PC-3 (cell line): ENCODE measurements at regions not wholly inside any gene's neighbourhood (a gene's known extent, or its start where the extent isn't known, plus 50 kb on each side); places are given as distances from the start of the nearest gene placed in this dataset.

Experiments used
- ATAC-seq: fragments of 200-7000 bp; cut with Tn5 transposase; 2 replicates; pipeline ENCODE4 v1.9.1; 2020; ENCODE audit warnings: mild to moderate bottlenecking, moderate library complexity
- BruUV-seq: library from RNA; stranded (reverse); fragments of 400-500 nt; replicated peaks from 2 replicates; lab custom pipeline; 2021; lab: Mats Ljungman, UMichigan
- CTCF ChIA-PET: fragments of 300-600 bp; sonication (Branson Sonifier 250); formaldehyde crosslinking; loops from one replicate; lab custom pipeline; 2022; ENCODE audit warnings: antibody characterized with exemption; lab: Charles Lee
- POLR2A ChIA-PET: fragments of 300-600 bp; sonication (Branson Sonifier 250); formaldehyde crosslinking; loops from one replicate; lab custom pipeline; 2022; ENCODE audit warnings: antibody characterized with exemption; ENCODE audit not compliant: unreplicated experiment; lab: Charles Lee
- DNase-seq: peaks from one replicate; pipeline ENCODE4 v3.0.0-alpha.2; 2015
- H2AFZ ChIP-seq: fragments of 300-600 bp; sonication (generic); 2 replicates; pipeline ENCODE4 v1.6.0; 2016; ENCODE audit warnings: antibody characterized with exemption, low read length
- H3F3A ChIP-seq: fragments of 300-600 bp; sonication (generic); one replicate; pipeline ENCODE4 v1.6.0; 2017; ENCODE audit warnings: antibody characterized with exemption, low read length, control low read depth, mild to moderate bottlenecking; ENCODE audit not compliant: unreplicated experiment
- H3K27ac ChIP-seq: fragments of 300-600 bp; sonication (generic); 2 replicates; pipeline ENCODE4 v1.5.1; 2016; ENCODE audit warnings: mild to moderate bottlenecking, low read length
- H3K27me3 ChIP-seq: fragments of 300-600 bp; sonication (generic); 2 replicates; pipeline ENCODE4 v1.6.1; 2016; ENCODE audit warnings: low read length, mixed read lengths
- H3K36me3 ChIP-seq: fragments of 300-600 bp; sonication (generic); 2 replicates; pipeline ENCODE4 v1.6.1; 2016; ENCODE audit warnings: low read depth, mixed run types, low read length, mixed read lengths
- H3K4me1 ChIP-seq: fragments of 300-600 bp; sonication (generic); 2 replicates; pipeline ENCODE4 v1.5.1; 2016; ENCODE audit warnings: low read length; ENCODE audit not compliant: insufficient read depth
- H3K4me2 ChIP-seq: fragments of 300-600 bp; sonication (generic); 2 replicates; pipeline ENCODE4 v1.6.0; 2016; ENCODE audit warnings: low read length
- H3K4me3 ChIP-seq: fragments of 300-600 bp; sonication (generic); 2 replicates; pipeline ENCODE4 v1.5.1; 2016; ENCODE audit warnings: mild to moderate bottlenecking, low read length, mixed read lengths
- H3K79me2 ChIP-seq: fragments of 300-600 bp; sonication (generic); 2 replicates; pipeline ENCODE4 v1.6.1; 2017; ENCODE audit warnings: low read length, mixed read lengths
- H3K9ac ChIP-seq: fragments of 300-600 bp; sonication (generic); 2 replicates; pipeline ENCODE4 v1.6.0; 2016; ENCODE audit warnings: mild to moderate bottlenecking, low read length
- H3K9me2 ChIP-seq: fragments of 300-600 bp; sonication (generic); replicated peaks from 2 replicates; pipeline ENCODE4 v1.6.1; 2016; ENCODE audit warnings: mixed run types, low read length, mixed read lengths
- H3K9me3 ChIP-seq: fragments of 300-600 bp; sonication (generic); 2 replicates; pipeline ENCODE4 v1.6.1; 2016; ENCODE audit warnings: low read length, mixed read lengths
- H4K20me1 ChIP-seq: fragments of 300-600 bp; sonication (generic); 2 replicates; pipeline ENCODE4 v1.6.1; 2016; ENCODE audit warnings: low read length, mixed read lengths
- CTCF ChIP-seq: fragments of 300-600 bp; sonication (generic); conservative IDR thresholded peaks from 2 replicates; pipeline ENCODE4 v1.5.1; 2017; ENCODE audit warnings: antibody characterized with exemption, low read depth, mild to moderate bottlenecking, low read length
- EZH2 ChIP-seq: fragments of 300-600 bp; sonication (generic); IDR thresholded peaks from one replicate; pipeline ENCODE4 v1.6.1; 2017; ENCODE audit warnings: antibody characterized with exemption, mild to moderate bottlenecking, low read length; ENCODE audit not compliant: unreplicated experiment
- EZH2phosphoT487 ChIP-seq: fragments of 300-600 bp; sonication (generic); IDR thresholded peaks from 2 replicates; pipeline ENCODE4 v1.6.1; 2018; ENCODE audit warnings: mild to moderate bottlenecking, antibody characterized with exemption, low read length, borderline replicate concordance
- intact Hi-C: fragments of 100-400 bp; cut with micrococcal nuclease; formaldehyde crosslinking; loops from 2 replicates; pipeline ENCODE4 v1.9.0; 2023

- Histone ChIP-seq H3K36me3 (no peaks in the 10 kb centered on the region), H3K9ac (no peak overlapping the region), H4K20me1 (no peaks in the 10 kb centered on the region), H3K4me2 (no peak overlapping the region), H3K9me2 (no peaks in the 10 kb centered on the region), H3K27me3 (no peaks in the 10 kb centered on the region), H2AFZ (no peak overlapping the region), H3K27ac (no peak overlapping the region), H3K4me3 (no peak overlapping the region), H3K79me2 (no peaks in the 10 kb centered on the region), H3K4me1 (no peaks in the 10 kb centered on the region), H3F3A (no peaks in the 10 kb centered on the region), H3K9me3 (no peaks in the 10 kb centered on the region)
- DNase-seq (no peak), ATAC-seq (no peak)
- ChIA-PET POLR2A (no interaction called here), CTCF (no interaction called here)
- BruUV-seq: no TSS peak
- intact Hi-C loops: no loop called here
- no peak for TF ChIP-seq CTCF
- TF ChIP-seq EZH2: no peak
- no peak for TF ChIP-seq EZH2phosphoT487
These were observed 571.3 kb upstream of the LRRTM4 start for GRCh38 chr2:78093436-78093835.

- no peaks in the 10 kb centered on the region for H3K9me2 ChIP-seq
- H3K9ac ChIP-seq: no peak overlapping the region
- no peaks in the 10 kb centered on the region for H3K79me2 ChIP-seq
- no peaks in the 10 kb centered on the region for H3K27me3 ChIP-seq
- H3K4me2 ChIP-seq: no peak overlapping the region
- H3K36me3 ChIP-seq: no peaks in the 10 kb centered on the region
- ChIA-PET CTCF (no interaction called here), POLR2A (no interaction called here)
- H2AFZ ChIP-seq: no peak overlapping the region
- ATAC-seq (no peak), DNase-seq (no peak)
- no TSS peak for BruUV-seq
- no peaks in the 10 kb centered on the region for H4K20me1 ChIP-seq
- 0 out of 2 replicates have a peak, but pooled peaks cover 3% of the 10 kb centered on the region for H3K9me3 ChIP-seq
- H3F3A ChIP-seq: no peaks in the 10 kb centered on the region
- no peaks in the 10 kb centered on the region for H3K4me1 ChIP-seq
- no peak for TF ChIP-seq EZH2
- no peak for TF ChIP-seq EZH2phosphoT487
- no peak for TF ChIP-seq CTCF
- no peak overlapping the region for H3K4me3 ChIP-seq
- H3K27ac ChIP-seq: no peak overlapping the region
- intact Hi-C loops: no loop called here
These were observed 587.1 kb upstream of the LRRTM4 start for GRCh38 chr2:78109272-78109671.

GRCh38 chr2:78115291-78115690 is 593.1 kb upstream of the LRRTM4 start:
- no TSS peak for BruUV-seq
- intact Hi-C loops: no loop called here
- no peaks in the 10 kb centered on the region for H3K27me3 ChIP-seq

More at GRCh38 chr2:78115291-78115690, 593.1 kb upstream of the LRRTM4 start:
- H3K9me2 ChIP-seq: no peaks in the 10 kb centered on the region
- POLR2A ChIA-PET: no interaction called here
- no peak overlapping the region for H3K27ac ChIP-seq
- H3K9ac ChIP-seq: no peak overlapping the region
- no peaks in the 10 kb centered on the region for H3K79me2 ChIP-seq
- no peak for TF ChIP-seq EZH2
- TF ChIP-seq CTCF: no peak
- no peak for TF ChIP-seq EZH2phosphoT487
- H3K4me3 ChIP-seq: no peak overlapping the region
- no peaks in the 10 kb centered on the region for H4K20me1 ChIP-seq
- no peaks in the 10 kb centered on the region for H3K4me1 ChIP-seq
- H3F3A ChIP-seq: no peaks in the 10 kb centered on the region
- no peak overlapping the region for H2AFZ ChIP-seq
- ATAC-seq (no peak), DNase-seq (no peak)
- H3K4me2 ChIP-seq: no peak overlapping the region
- CTCF ChIA-PET: no interaction called here
- no peaks in the 10 kb centered on the region for H3K9me3 ChIP-seq
- no peaks in the 10 kb centered on the region for H3K36me3 ChIP-seq
